Left ventricle myocardium inferior (tissue), 1 donor: ENCODE measurements at regions not wholly inside any gene's neighbourhood (a gene's known extent, or its start where the extent isn't known, plus 50 kb on each side); places are given as distances from the start of the nearest gene placed in this dataset.

Source experiments
- DNase-seq: peaks from one replicate; pipeline ENCODE4 v3.0.0-alpha.2; 2020
- H3K27ac ChIP-seq: fragments of 200-600 bp; replicated peaks from 2 replicates; pipeline ENCODE4 v1.8.0; 2021
- H3K27me3 ChIP-seq: fragments of 200-600 bp; 2 replicates; pipeline ENCODE4 v1.8.0; 2021; ENCODE audit warnings: low read depth
- H3K36me3 ChIP-seq: fragments of 200-600 bp; 2 replicates; pipeline ENCODE4 v1.8.0; 2021
- H3K4me1 ChIP-seq: fragments of 200-600 bp; 2 replicates; pipeline ENCODE4 v1.8.0; 2021
- H3K4me3 ChIP-seq: fragments of 200-600 bp; 2 replicates; pipeline ENCODE4 v1.8.0; 2021; ENCODE audit warnings: mild to moderate bottlenecking, moderate library complexity
- H3K9me3 ChIP-seq: fragments of 200-600 bp; replicated peaks from 2 replicates; pipeline ENCODE4 v1.8.0; 2021
- CTCF ChIP-seq: fragments of 200-600 bp; IDR thresholded peaks from 2 replicates; pipeline ENCODE4 v1.8.0; 2021; ENCODE audit warnings: antibody characterized with exemption, mild to moderate bottlenecking, borderline replicate concordance
- intact Hi-C: fragments of 100-400 bp; cut with micrococcal nuclease; formaldehyde crosslinking; loops from one replicate; pipeline ENCODE4 v1.11.0; 2022
- donor health status: DM: no; HTN: yes; CAD: no; lungs with severe emphysema.

GRCh38 chr4:148787831-148788477, 345.7 kb upstream of the NR3C2 start:
- H3K27ac ChIP-seq = peak overlapping the region; percentile 41
- H3K4me3 ChIP-seq = no peak overlapping the region
- intact Hi-C loops = no loop called here
- no peaks in the 10 kb centered on the region for H3K36me3 ChIP-seq
- TF ChIP-seq CTCF = no peak
- no peaks in the 10 kb centered on the region for H3K27me3 ChIP-seq
- DNase-seq = no peak
- H3K4me1 ChIP-seq = peaks cover 21% of the 10 kb centered on the region
- no peaks in the 10 kb centered on the region for H3K9me3 ChIP-seq

GRCh38 chr4:148787285-148787684, 345.1 kb upstream of the NR3C2 start:
- Histone ChIP-seq H3K27me3 (no peaks in the 10 kb centered on the region), H3K4me1 (peaks cover 21% of the 10 kb centered on the region), H3K4me3 (no peak overlapping the region), H3K9me3 (no peaks in the 10 kb centered on the region), H3K27ac (peak overlapping the region; percentile 41), H3K36me3 (no peaks in the 10 kb centered on the region)
- TF ChIP-seq CTCF = no peak
- intact Hi-C loops = no loop called here
- no peak for DNase-seq

GRCh38 chr4:148786699-148787098, 344.5 kb upstream of the NR3C2 start:
- intact Hi-C loops = no loop called here
- Histone ChIP-seq H3K4me3 (no peak overlapping the region), H3K9me3 (no peaks in the 10 kb centered on the region), H3K27me3 (no peaks in the 10 kb centered on the region), H3K4me1 (peaks cover 21% of the 10 kb centered on the region), H3K27ac (no peak overlapping the region), H3K36me3 (no peaks in the 10 kb centered on the region)
- no peak for DNase-seq
- TF ChIP-seq CTCF = no peak

- no peak for DNase-seq
Observed at GRCh38 chr4:148782284-148782683, 340.1 kb upstream of the NR3C2 start.

GRCh38 chr4:148780426-148781005, 338.3 kb upstream of the NR3C2 start:
- H3K4me1 ChIP-seq = no peaks in the 10 kb centered on the region
- no peaks in the 10 kb centered on the region for H3K9me3 ChIP-seq
- TF ChIP-seq CTCF = no peak
- H3K27ac ChIP-seq = no peak overlapping the region
- intact Hi-C loops = no loop called here
- H3K36me3 ChIP-seq = no peaks in the 10 kb centered on the region
- H3K27me3 ChIP-seq = no peaks in the 10 kb centered on the region
- DNase-seq = no peak
- H3K4me3 ChIP-seq = no peak overlapping the region

More at GRCh38 chr4:148782284-148782683, 340.1 kb upstream of the NR3C2 start:
- Histone ChIP-seq H3K9me3 (no peaks in the 10 kb centered on the region), H3K4me3 (no peak overlapping the region), H3K27me3 (no peaks in the 10 kb centered on the region), H3K4me1 (no peaks in the 10 kb centered on the region), H3K27ac (no peak overlapping the region), H3K36me3 (no peaks in the 10 kb centered on the region)
- intact Hi-C loops = no loop called here
- TF ChIP-seq CTCF = no peak
